Coronary artery (tissue), 2 donors: ENCODE measurements at regions not wholly inside any gene's neighbourhood (a gene's known extent, or its start where the extent isn't known, plus 50 kb on each side); places are given as distances from the start of the nearest gene placed in this dataset.
"Not testable (repeated sequence)": the region's sequence is repeated elsewhere in the genome, so short reads cannot be mapped to it uniquely, and the experiment has no call there.

Experiments used
- DNase-seq: peaks from one replicate; pipeline ENCODE4 v3.0.0-alpha.2; 2017; ENCODE audit warnings: low spot score
- H3K27ac ChIP-seq, 2 donors: fragments of 200-600 bp; sonication (generic); one replicate each; pipeline ENCODE4 v1.5.1; 2016 to 2019
- H3K4me3 ChIP-seq: fragments of 200-600 bp; sonication (generic); 2 replicates; pipeline ENCODE4 v1.5.1; 2016; ENCODE audit warnings: mild to moderate bottlenecking, moderate library complexity
- CTCF ChIP-seq: fragments of 200-600 bp; sonication (generic); IDR thresholded peaks from one replicate; pipeline ENCODE4 v1.5.1; 2019; ENCODE audit warnings: antibody characterized with exemption

GRCh38 chr15:72844067-72844466 is 60.5 kb upstream of the ADPGK start:
- DNase-seq, result no peak
- TF ChIP-seq CTCF, result no peak
- Histone ChIP-seq H3K4me3 (no peak overlapping the region), H3K27ac (no peak overlapping the region)

- DNase-seq, result not testable (repeated sequence)
These were observed 59.8 kb upstream of the ADPGK start for GRCh38 chr15:72843340-72843739.

GRCh38 chr15:72840114-72840513 is 56.6 kb upstream of the ADPGK start:
- no peak for DNase-seq
- Histone ChIP-seq H3K27ac (no peak overlapping the region), H3K4me3 (no peak overlapping the region)
- TF ChIP-seq CTCF, result no peak

More at GRCh38 chr15:72843340-72843739, 59.8 kb upstream of the ADPGK start:
- not testable (repeated sequence) for H3K4me3 ChIP-seq, H3K27ac ChIP-seq

GRCh38 chr15:72838311-72838731 is 54.8 kb upstream of the ADPGK start:
- Histone ChIP-seq H3K4me3 (peak overlapping the region; percentile 22), H3K27ac (peak overlapping the region in 1 of 2 donors; percentile 73)
- no peak for DNase-seq
- TF ChIP-seq CTCF, result no peak

- no peak for DNase-seq
- TF ChIP-seq CTCF, result no peak
- Histone ChIP-seq H3K27ac (no peak overlapping the region), H3K4me3 (no peak overlapping the region)
These were observed 53.2 kb upstream of the ADPGK start for GRCh38 chr15:72836676-72837330.

GRCh38 chr15:72835294-72835890 is 51.8 kb upstream of the ADPGK start:
- no peak overlapping the region for H3K4me3 ChIP-seq
- peak; percentile 26 for DNase-seq
- no peak for TF ChIP-seq CTCF

GRCh38 chr15:72833561-72833960 is 50.0 kb upstream of the ADPGK start:
- no peak overlapping the region for H3K27ac ChIP-seq
- TF ChIP-seq CTCF, result no peak
- peak; percentile 4 for DNase-seq
- no peak overlapping the region for H3K4me3 ChIP-seq

More at GRCh38 chr15:72835294-72835890, 51.8 kb upstream of the ADPGK start:
- no peak overlapping the region for H3K27ac ChIP-seq
